ENCODE measurements at regions not wholly inside any gene's neighbourhood (a gene's known extent, or its start where the extent isn't known, plus 50 kb on each side); places are given as distances from the start of the nearest gene placed in this dataset.
"Not testable (repeated sequence)": the region's sequence is repeated elsewhere in the genome, so short reads cannot be mapped to it uniquely, and the experiment has no call there.

- Histone ChIP-seq H3K4me3 (ENCODE audit: low read length in 3 of 3) (no peak overlapping the region), H3K27me3 (ENCODE audit: control insufficient read depth in 3 of 3, insufficient read depth in 3 of 3, low read length in 3 of 3) (no peaks in the 10 kb centered on the region), H3K36me3 (ENCODE audit: control insufficient read depth in 3 of 3, insufficient read depth in 3 of 3, low read length in 3 of 3) (no peaks in the 10 kb centered on the region), H3K9ac (ENCODE audit: low read depth in 1 of 3, low read length in 3 of 3) (no peak overlapping the region), H3K27ac (ENCODE audit: low read depth, low read length) (no peak overlapping the region), H3K4me1 (ENCODE audit: control insufficient read depth in 3 of 3, insufficient read depth in 3 of 3, low read length in 3 of 3) (no peaks in the 10 kb centered on the region), H3K9me3 (ENCODE audit: control insufficient read depth in 3 of 3, low read length in 3 of 3) (no peaks in the 10 kb centered on the region)
Measured at GRCh38 chr4:11073621-11074051, 355.1 kb downstream of the HS3ST1 start.

GRCh38 chr4:11072999-11073398, 355.7 kb downstream of the HS3ST1 start:
- Histone ChIP-seq H3K27me3 (ENCODE audit: control insufficient read depth in 3 of 3, insufficient read depth in 3 of 3, low read length in 3 of 3) (no peaks in the 10 kb centered on the region), H3K36me3 (ENCODE audit: control insufficient read depth in 3 of 3, insufficient read depth in 3 of 3, low read length in 3 of 3) (no peaks in the 10 kb centered on the region), H3K4me3 (ENCODE audit: low read length in 3 of 3) (no peak overlapping the region), H3K9me3 (ENCODE audit: control insufficient read depth in 3 of 3, low read length in 3 of 3) (no peaks in the 10 kb centered on the region), H3K27ac (ENCODE audit: low read depth, low read length) (no peak overlapping the region), H3K4me1 (ENCODE audit: control insufficient read depth in 3 of 3, insufficient read depth in 3 of 3, low read length in 3 of 3) (no peaks in the 10 kb centered on the region), H3K9ac (ENCODE audit: low read depth in 1 of 3, low read length in 3 of 3) (no peak overlapping the region)

- no peaks in the 10 kb centered on the region for H3K9me3 ChIP-seq (ENCODE audit: control insufficient read depth in 3 of 3, low read length in 3 of 3)
- no peaks in the 10 kb centered on the region for H3K4me1 ChIP-seq (ENCODE audit: control insufficient read depth in 3 of 3, insufficient read depth in 3 of 3, low read length in 3 of 3)
- no peaks in the 10 kb centered on the region for H3K27me3 ChIP-seq (ENCODE audit: control insufficient read depth in 3 of 3, insufficient read depth in 3 of 3, low read length in 3 of 3)
- H3K27ac ChIP-seq (ENCODE audit: low read depth, low read length), result no peak overlapping the region
- H3K4me3 ChIP-seq (ENCODE audit: low read length in 3 of 3), result no peak overlapping the region
- no peak overlapping the region for H3K9ac ChIP-seq (ENCODE audit: low read depth in 1 of 3, low read length in 3 of 3)
- H3K36me3 ChIP-seq (ENCODE audit: control insufficient read depth in 3 of 3, insufficient read depth in 3 of 3, low read length in 3 of 3), result no peaks in the 10 kb centered on the region
Measured at GRCh38 chr4:11072463-11072862, 356.2 kb downstream of the HS3ST1 start.

- H3K27ac ChIP-seq (ENCODE audit: low read depth, low read length), result no peak overlapping the region
- no peak overlapping the region for H3K4me3 ChIP-seq (ENCODE audit: low read length in 3 of 3)
- H3K27me3 ChIP-seq (ENCODE audit: control insufficient read depth in 3 of 3, insufficient read depth in 3 of 3, low read length in 3 of 3), result no peaks in the 10 kb centered on the region
- no peaks in the 10 kb centered on the region for H3K4me1 ChIP-seq (ENCODE audit: control insufficient read depth in 3 of 3, insufficient read depth in 3 of 3, low read length in 3 of 3)
- no peak overlapping the region for H3K9ac ChIP-seq (ENCODE audit: low read depth in 1 of 3, low read length in 3 of 3)
- H3K9me3 ChIP-seq (ENCODE audit: control insufficient read depth in 3 of 3, low read length in 3 of 3), result no peaks in the 10 kb centered on the region
- no peaks in the 10 kb centered on the region for H3K36me3 ChIP-seq (ENCODE audit: control insufficient read depth in 3 of 3, insufficient read depth in 3 of 3, low read length in 3 of 3)
Measured at GRCh38 chr4:11070813-11071212, 357.9 kb downstream of the HS3ST1 start.

- no peak overlapping the region for H3K27ac ChIP-seq (ENCODE audit: low read depth, low read length)
- no peak overlapping the region for H3K9ac ChIP-seq (ENCODE audit: low read depth in 1 of 3, low read length in 3 of 3)
- H3K9me3 ChIP-seq (ENCODE audit: control insufficient read depth in 3 of 3, low read length in 3 of 3), result no peaks in the 10 kb centered on the region
- no peaks in the 10 kb centered on the region for H3K36me3 ChIP-seq (ENCODE audit: control insufficient read depth in 3 of 3, insufficient read depth in 3 of 3, low read length in 3 of 3)
- no peak overlapping the region for H3K4me3 ChIP-seq (ENCODE audit: low read length in 3 of 3)
- H3K27me3 ChIP-seq (ENCODE audit: control insufficient read depth in 3 of 3, insufficient read depth in 3 of 3, low read length in 3 of 3), result no peaks in the 10 kb centered on the region
- no peaks in the 10 kb centered on the region for H3K4me1 ChIP-seq (ENCODE audit: control insufficient read depth in 3 of 3, insufficient read depth in 3 of 3, low read length in 3 of 3)
Measured at GRCh38 chr4:11069581-11070211, 359.0 kb downstream of the HS3ST1 start.

GRCh38 chr4:11069083-11069482, 359.6 kb downstream of the HS3ST1 start:
- no peak overlapping the region for H3K4me3 ChIP-seq (ENCODE audit: low read length in 3 of 3)
- H3K9me3 ChIP-seq (ENCODE audit: control insufficient read depth in 3 of 3, low read length in 3 of 3), result no peaks in the 10 kb centered on the region

GRCh38 chr4:11066584-11066983, 362.1 kb downstream of the HS3ST1 start:
- H3K9ac ChIP-seq (ENCODE audit: low read depth in 1 of 3, low read length in 3 of 3); H3K27me3 ChIP-seq (ENCODE audit: control insufficient read depth in 3 of 3, insufficient read depth in 3 of 3, low read length in 3 of 3); H3K4me1 ChIP-seq (ENCODE audit: control insufficient read depth in 3 of 3, insufficient read depth in 3 of 3, low read length in 3 of 3); H3K4me3 ChIP-seq (ENCODE audit: low read length in 3 of 3); H3K27ac ChIP-seq (ENCODE audit: low read depth, low read length); H3K36me3 ChIP-seq (ENCODE audit: control insufficient read depth in 3 of 3, insufficient read depth in 3 of 3, low read length in 3 of 3); H3K9me3 ChIP-seq (ENCODE audit: control insufficient read depth in 3 of 3, low read length in 3 of 3): not testable (repeated sequence)

More at GRCh38 chr4:11069083-11069482, 359.6 kb downstream of the HS3ST1 start:
- no peaks in the 10 kb centered on the region for H3K4me1 ChIP-seq (ENCODE audit: control insufficient read depth in 3 of 3, insufficient read depth in 3 of 3, low read length in 3 of 3)
- no peak overlapping the region for H3K27ac ChIP-seq (ENCODE audit: low read depth, low read length)
- no peaks in the 10 kb centered on the region for H3K36me3 ChIP-seq (ENCODE audit: control insufficient read depth in 3 of 3, insufficient read depth in 3 of 3, low read length in 3 of 3)
- no peaks in the 10 kb centered on the region for H3K27me3 ChIP-seq (ENCODE audit: control insufficient read depth in 3 of 3, insufficient read depth in 3 of 3, low read length in 3 of 3)
- H3K9ac ChIP-seq (ENCODE audit: low read depth in 1 of 3, low read length in 3 of 3), result no peak overlapping the region

- H3K4me1 ChIP-seq (ENCODE audit: control insufficient read depth in 3 of 3, insufficient read depth in 3 of 3, low read length in 3 of 3); H3K27ac ChIP-seq (ENCODE audit: low read depth, low read length); H3K27me3 ChIP-seq (ENCODE audit: control insufficient read depth in 3 of 3, insufficient read depth in 3 of 3, low read length in 3 of 3); H3K4me3 ChIP-seq (ENCODE audit: low read length in 3 of 3); H3K36me3 ChIP-seq (ENCODE audit: control insufficient read depth in 3 of 3, insufficient read depth in 3 of 3, low read length in 3 of 3); H3K9me3 ChIP-seq (ENCODE audit: control insufficient read depth in 3 of 3, low read length in 3 of 3); H3K9ac ChIP-seq (ENCODE audit: low read depth in 1 of 3, low read length in 3 of 3): not testable (repeated sequence)
Measured at GRCh38 chr4:11060637-11061036, 368.1 kb downstream of the HS3ST1 start.

GRCh38 chr4:11054937-11055336, 370.4 kb upstream of the CLNK start:
- H3K9me3 ChIP-seq (ENCODE audit: control insufficient read depth in 3 of 3, low read length in 3 of 3); H3K36me3 ChIP-seq (ENCODE audit: control insufficient read depth in 3 of 3, insufficient read depth in 3 of 3, low read length in 3 of 3); H3K27me3 ChIP-seq (ENCODE audit: control insufficient read depth in 3 of 3, insufficient read depth in 3 of 3, low read length in 3 of 3); H3K27ac ChIP-seq (ENCODE audit: low read depth, low read length); H3K4me3 ChIP-seq (ENCODE audit: low read length in 3 of 3); H3K4me1 ChIP-seq (ENCODE audit: control insufficient read depth in 3 of 3, insufficient read depth in 3 of 3, low read length in 3 of 3); H3K9ac ChIP-seq (ENCODE audit: low read depth in 1 of 3, low read length in 3 of 3): not testable (repeated sequence)

GRCh38 chr4:11053601-11054220, 369.1 kb upstream of the CLNK start:
- no peaks in the 10 kb centered on the region for H3K27me3 ChIP-seq (ENCODE audit: control insufficient read depth in 3 of 3, insufficient read depth in 3 of 3, low read length in 3 of 3)
- no peak overlapping the region for H3K27ac ChIP-seq (ENCODE audit: low read depth, low read length)
- H3K4me3 ChIP-seq (ENCODE audit: low read length in 3 of 3), result no peak overlapping the region
- H3K9ac ChIP-seq (ENCODE audit: low read depth in 1 of 3, low read length in 3 of 3), result no peak overlapping the region
- no peaks in the 10 kb centered on the region for H3K9me3 ChIP-seq (ENCODE audit: control insufficient read depth in 3 of 3, low read length in 3 of 3)
- no peaks in the 10 kb centered on the region for H3K36me3 ChIP-seq (ENCODE audit: control insufficient read depth in 3 of 3, insufficient read depth in 3 of 3, low read length in 3 of 3)
- H3K4me1 ChIP-seq (ENCODE audit: control insufficient read depth in 3 of 3, insufficient read depth in 3 of 3, low read length in 3 of 3), result no peaks in the 10 kb centered on the region

All from skeletal muscle tissue (tissue), 3 donors.